ENCODE measurements at regions not wholly inside any gene's neighbourhood (a gene's known extent, or its start where the extent isn't known, plus 50 kb on each side); places are given as distances from the start of the nearest gene placed in this dataset.

DNA sequence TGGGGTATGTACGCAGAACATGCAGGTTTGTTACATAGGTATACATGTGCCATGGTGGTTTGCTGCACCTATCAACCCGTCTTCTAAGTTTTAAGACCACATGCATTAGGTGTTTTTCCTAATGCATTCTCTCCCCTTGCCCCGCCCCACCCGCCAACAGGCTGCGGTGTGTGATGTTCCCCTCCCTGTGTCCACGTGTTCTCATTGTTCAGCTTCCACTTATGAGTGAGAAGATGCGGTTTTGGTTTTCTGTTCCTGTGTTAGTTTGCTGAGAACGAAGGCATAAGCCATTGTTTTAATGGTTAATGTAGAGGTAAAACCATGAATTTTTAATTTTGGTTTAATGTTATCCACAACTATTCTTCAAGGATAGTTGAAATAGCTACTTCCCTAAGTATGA lies 346.8 kb upstream of the EPHA6 start:
- intact Hi-C loops (cut with micrococcal nuclease), result no loop called here
- no peaks in the 10 kb centered on the region for H3K4me1 Mint-ChIP-seq
- POLR2A ChIA-PET, result no interaction called here

GRCh38 chr3:96478496-96478895 lies 335.9 kb upstream of the EPHA6 start:
- no peak overlapping the region for H3K9ac ChIP-seq (ENCODE audit: low read length)
- H3K27ac Mint-ChIP-seq, result no peak overlapping the region

More for the DNA sequence above, 346.8 kb upstream of the EPHA6 start:
- peaks cover 6% of the 10 kb centered on the region for H3K9me3 Mint-ChIP-seq (ENCODE audit: insufficient read depth)
- Histone ChIP-seq H3K79me2 (ENCODE audit: control insufficient read depth, insufficient read depth, low read length) (no peaks in the 10 kb centered on the region), H3K4me1 (ENCODE audit: control insufficient read depth in 2 of 2, insufficient read depth in 2 of 2, low read length in 2 of 2) (no peaks in the 10 kb centered on the region), H3K36me3 (replicated peaks in 1 of 2; ENCODE audit: control extremely low read depth in 1 of 2, control insufficient read depth in 1 of 2, extremely low read depth in 1 of 2, insufficient read depth in 2 of 2, low read length in 1 of 2) (no peaks in the 10 kb centered on the region), H3K27ac (ENCODE audit: low read length in 2 of 2) (no peak overlapping the region), H3K27me3 (replicated peaks in 1 of 4; ENCODE audit: control extremely low read depth in 1 of 4, control insufficient read depth in 3 of 4, insufficient read depth in 4 of 4, low read length in 3 of 4) (no peaks in the 10 kb centered on the region), H4K20me1 (ENCODE audit: control insufficient read depth, insufficient read depth, low read length, poor library complexity, severe bottlenecking) (no peaks in the 10 kb centered on the region), H3K4me2 (replicated peaks; ENCODE audit: low read depth, low read length, poor library complexity, severe bottlenecking) (no peak overlapping the region), H3K9me3 (ENCODE audit: control extremely low read depth in 1 of 3, control insufficient read depth in 2 of 3, insufficient read depth in 1 of 3, low read length in 2 of 3) (peaks cover 0 to 1% (median 0%) of the 10 kb centered on the region in 3 donors), H2AFZ (ENCODE audit: insufficient read depth, low read depth, low read length, poor library complexity, severe bottlenecking) (no peak overlapping the region), H3K9ac (ENCODE audit: low read length) (no peak overlapping the region), H3K4me3 (ENCODE audit: control extremely low read depth in 1 of 5, extremely low read depth in 1 of 5, insufficient read depth in 1 of 5, low read depth in 2 of 5, low read length in 4 of 5) (no peak overlapping the region)
- TF ChIP-seq CTCF (IDR thresholded peaks at IDR 0.05) (no peak), EZH2 (IDR thresholded peaks at IDR 0.05; ENCODE audit: borderline replicate concordance, insufficient read depth, low read depth, low read length, poor library complexity, severe bottlenecking) (no peak)
- ATAC-seq (ENCODE audit: low read depth), result no peak
- no peak overlapping the region for H3K4me3 Mint-ChIP-seq
- no peak overlapping the region for H3K27ac Mint-ChIP-seq
- no peak for DNase-seq
- 94% methylated on average over 7 of the region's 8 CpGs for WGBS (ENCODE audit: insufficient coverage)
- no peaks in the 10 kb centered on the region for H3K27me3 Mint-ChIP-seq
- CTCF ChIA-PET, result no interaction called here

More at GRCh38 chr3:96478496-96478895, 335.9 kb upstream of the EPHA6 start:
- H3K4me1 Mint-ChIP-seq, result no peaks in the 10 kb centered on the region
- no peak for ATAC-seq (ENCODE audit: low read depth)
- no peak overlapping the region for H3K4me2 ChIP-seq (replicated peaks; ENCODE audit: low read depth, low read length, poor library complexity, severe bottlenecking)
- H3K27me3 ChIP-seq (replicated peaks in 1 of 4; ENCODE audit: control extremely low read depth in 1 of 4, control insufficient read depth in 3 of 4, insufficient read depth in 4 of 4, low read length in 3 of 4), result no peaks in the 10 kb centered on the region
- H3K9me3 Mint-ChIP-seq (ENCODE audit: insufficient read depth), result peaks cover 2% of the 10 kb centered on the region
- no peaks in the 10 kb centered on the region for H3K4me1 ChIP-seq (ENCODE audit: control insufficient read depth in 2 of 2, insufficient read depth in 2 of 2, low read length in 2 of 2)
- intact Hi-C loops (cut with micrococcal nuclease), result no loop called here
- H3K27me3 Mint-ChIP-seq, result no peaks in the 10 kb centered on the region
- no peaks in the 10 kb centered on the region for H3K79me2 ChIP-seq (ENCODE audit: control insufficient read depth, insufficient read depth, low read length)
- ChIA-PET CTCF (no interaction called here), POLR2A (no interaction called here)
- TF ChIP-seq EZH2 (IDR thresholded peaks at IDR 0.05; ENCODE audit: borderline replicate concordance, insufficient read depth, low read depth, low read length, poor library complexity, severe bottlenecking) (no peak), CTCF (IDR thresholded peaks at IDR 0.05) (no peak)
- no peak overlapping the region for H2AFZ ChIP-seq (ENCODE audit: insufficient read depth, low read depth, low read length, poor library complexity, severe bottlenecking)
- H4K20me1 ChIP-seq (ENCODE audit: control insufficient read depth, insufficient read depth, low read length, poor library complexity, severe bottlenecking), result no peaks in the 10 kb centered on the region
- no peaks in the 10 kb centered on the region for H3K36me3 ChIP-seq (replicated peaks in 1 of 2; ENCODE audit: control extremely low read depth in 1 of 2, control insufficient read depth in 1 of 2, extremely low read depth in 1 of 2, insufficient read depth in 2 of 2, low read length in 1 of 2)
- H3K9me3 ChIP-seq (ENCODE audit: control extremely low read depth in 1 of 3, control insufficient read depth in 2 of 3, insufficient read depth in 1 of 3, low read length in 2 of 3), result peaks cover 1 to 7% (median 3%) of the 10 kb centered on the region in 3 donors
- no peak overlapping the region for H3K4me3 Mint-ChIP-seq
- DNase-seq, result no peak
- no peak overlapping the region for H3K27ac ChIP-seq (ENCODE audit: low read length in 2 of 2)
- no peak overlapping the region for H3K4me3 ChIP-seq (ENCODE audit: control extremely low read depth in 1 of 5, extremely low read depth in 1 of 5, insufficient read depth in 1 of 5, low read depth in 2 of 5, low read length in 4 of 5)

All from B cell (primary cell).